GM19238 (cell line): ENCODE measurements at regions not wholly inside any gene's neighbourhood (a gene's known extent, or its start where the extent isn't known, plus 50 kb on each side); places are given as distances from the start of the nearest gene placed in this dataset.
"Not testable (repeated sequence)": the region's sequence is repeated elsewhere in the genome, so short reads cannot be mapped to it uniquely, and the experiment has no call there.

ENCODE experiments used
- DNase-seq: peaks from one replicate; pipeline ENCODE4 v3.0.0; 2011; ENCODE audit warnings: low spot score; ENCODE audit not compliant: insufficient read length

DNA sequence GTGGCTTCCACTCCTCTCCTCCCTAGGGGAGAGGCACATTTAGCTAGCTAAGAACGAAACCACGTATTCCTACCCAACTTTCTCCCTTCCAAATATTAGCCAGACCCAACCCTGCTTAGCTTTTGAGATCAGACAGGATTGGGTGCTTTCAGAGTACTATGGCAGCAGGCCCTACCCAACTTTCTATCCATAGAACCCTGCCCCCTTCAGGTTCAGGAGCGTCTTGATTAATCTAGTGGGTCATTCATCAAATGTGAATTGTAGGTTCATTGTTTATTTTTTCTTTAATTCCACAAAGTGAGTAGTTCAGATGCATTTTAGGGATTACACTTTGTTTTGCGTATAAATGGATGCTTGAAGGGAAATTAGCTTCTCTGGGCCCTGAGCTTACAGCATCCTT, 188.3 kb downstream of the MIB1 start:
- no peak for DNase-seq

DNA sequence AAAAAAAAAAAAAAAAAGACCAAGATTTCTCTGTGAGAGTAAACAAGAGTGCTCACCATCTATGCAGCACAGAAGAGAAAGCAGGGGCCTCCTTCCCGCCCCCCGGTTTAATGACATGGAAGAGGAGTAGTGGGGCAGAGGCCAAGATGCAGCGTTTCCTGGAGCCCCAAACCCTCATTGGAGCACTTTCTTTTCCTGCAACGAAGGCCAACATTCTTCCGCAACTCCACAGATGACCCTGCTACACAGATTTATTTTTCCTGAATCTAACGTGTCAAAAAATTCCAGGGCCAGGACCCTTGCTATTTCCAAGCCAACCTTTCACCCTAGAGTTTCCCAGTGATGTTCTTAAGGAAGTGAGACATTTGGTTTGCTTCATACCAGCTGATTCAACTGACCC, 189.6 kb downstream of the MIB1 start:
- DNase-seq = no peak

DNA sequence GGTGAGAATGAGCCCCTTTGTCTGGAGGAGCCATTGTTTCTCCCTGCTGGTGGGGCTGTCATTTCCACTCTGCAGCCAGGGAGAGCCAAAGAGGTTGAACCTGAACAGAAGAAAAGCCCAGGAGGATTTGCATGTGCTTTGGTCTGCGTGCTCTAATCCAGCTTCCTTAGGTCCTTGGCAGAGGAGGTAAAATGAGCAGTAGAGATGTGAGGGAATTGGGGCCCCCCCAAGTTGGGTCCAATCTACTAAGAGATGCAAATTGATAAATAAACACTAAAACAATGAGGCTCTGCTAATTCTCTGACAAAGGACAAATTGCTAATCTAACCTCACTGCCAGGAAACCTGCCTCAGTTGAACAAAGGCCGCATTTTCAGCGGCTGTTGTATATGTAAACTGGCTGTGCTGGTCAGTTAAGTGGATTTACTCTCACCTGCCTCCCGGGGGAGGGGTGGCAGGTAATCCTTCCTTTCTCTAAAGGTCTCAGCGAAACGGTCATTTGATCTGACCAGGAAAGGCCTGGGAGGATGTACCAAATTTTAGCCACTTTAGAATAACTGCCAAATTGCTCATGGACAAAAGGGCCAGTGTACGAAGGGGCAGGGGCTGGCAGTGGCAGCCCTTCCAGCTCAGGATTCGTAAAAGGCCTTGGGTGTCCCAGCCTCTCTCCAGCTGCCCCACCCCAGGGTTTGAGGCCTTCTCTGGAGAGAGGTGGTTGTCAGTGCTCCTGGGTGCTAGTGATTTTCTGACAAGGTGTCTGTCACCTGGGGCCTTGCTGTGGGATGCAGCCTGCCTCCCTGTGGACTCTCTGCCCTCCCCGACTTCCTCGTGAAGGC, 193.6 kb downstream of the MIB1 start:
- no peak for DNase-seq

DNA sequence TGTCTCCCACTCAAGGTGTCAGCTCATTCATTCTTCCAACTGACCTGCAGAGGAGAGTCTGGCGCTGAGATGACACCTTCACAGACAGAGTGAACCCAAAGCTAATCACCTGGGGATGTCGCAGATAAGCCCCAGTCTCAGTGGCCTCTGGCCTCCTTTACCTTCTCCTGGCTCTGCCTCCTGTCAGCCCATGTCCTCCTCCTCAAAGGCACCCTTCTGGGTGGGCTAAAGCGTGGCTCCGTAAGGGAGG, 194.1 kb downstream of the MIB1 start:
- DNase-seq = no peak

DNA sequence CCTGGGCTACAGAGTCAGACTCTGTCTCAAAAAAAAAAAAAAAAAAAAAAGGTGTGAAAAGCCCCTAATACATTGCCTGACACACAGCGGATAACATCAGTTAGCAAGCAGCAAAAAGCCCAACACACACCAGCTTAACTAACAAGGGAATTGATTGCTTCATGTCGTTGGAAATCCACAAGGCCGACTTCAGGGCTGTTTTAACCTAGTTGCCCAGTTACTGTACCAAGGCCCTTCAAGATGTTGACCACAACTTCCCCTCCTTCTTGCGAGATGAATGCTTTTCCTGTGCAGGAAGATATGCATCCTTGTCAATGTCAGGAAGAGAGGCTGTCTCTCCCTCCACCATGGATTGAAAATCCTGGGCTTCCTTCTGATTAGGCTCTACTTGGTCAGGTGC, 202.9 kb downstream of the MIB1 start:
- no peak for DNase-seq

DNA sequence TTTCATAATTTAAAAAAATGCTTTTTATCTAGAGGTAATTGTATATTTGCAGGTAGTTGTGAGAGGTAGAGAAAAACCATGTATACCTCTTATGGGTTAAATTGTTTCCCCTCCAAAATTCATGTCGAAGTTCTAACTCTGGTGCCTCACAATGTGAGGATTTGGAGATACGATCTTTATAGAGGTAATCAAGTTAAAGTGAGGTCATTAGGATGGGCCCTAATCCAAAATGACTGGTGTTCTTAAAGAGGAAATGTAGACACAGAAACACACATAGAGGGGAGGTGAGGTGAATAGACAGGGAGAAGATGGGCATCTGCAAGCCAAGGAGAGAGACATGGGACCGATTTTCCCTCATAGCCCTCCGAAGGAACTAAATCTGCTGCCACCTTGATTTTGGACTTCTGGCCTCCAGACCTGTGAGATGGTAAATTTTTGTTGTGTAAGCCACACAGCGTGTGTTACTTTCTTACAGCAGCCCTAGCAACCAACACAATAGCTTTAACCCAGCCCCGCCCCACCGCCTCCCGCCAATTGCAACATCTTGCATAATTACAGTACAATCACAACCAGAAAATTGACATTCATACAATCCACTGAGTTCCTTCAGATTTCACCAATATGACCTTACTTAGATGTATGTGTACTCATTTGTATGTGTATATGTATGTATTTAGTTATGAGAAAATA, 208.9 kb downstream of the MIB1 start:
- DNase-seq = no peak

DNA sequence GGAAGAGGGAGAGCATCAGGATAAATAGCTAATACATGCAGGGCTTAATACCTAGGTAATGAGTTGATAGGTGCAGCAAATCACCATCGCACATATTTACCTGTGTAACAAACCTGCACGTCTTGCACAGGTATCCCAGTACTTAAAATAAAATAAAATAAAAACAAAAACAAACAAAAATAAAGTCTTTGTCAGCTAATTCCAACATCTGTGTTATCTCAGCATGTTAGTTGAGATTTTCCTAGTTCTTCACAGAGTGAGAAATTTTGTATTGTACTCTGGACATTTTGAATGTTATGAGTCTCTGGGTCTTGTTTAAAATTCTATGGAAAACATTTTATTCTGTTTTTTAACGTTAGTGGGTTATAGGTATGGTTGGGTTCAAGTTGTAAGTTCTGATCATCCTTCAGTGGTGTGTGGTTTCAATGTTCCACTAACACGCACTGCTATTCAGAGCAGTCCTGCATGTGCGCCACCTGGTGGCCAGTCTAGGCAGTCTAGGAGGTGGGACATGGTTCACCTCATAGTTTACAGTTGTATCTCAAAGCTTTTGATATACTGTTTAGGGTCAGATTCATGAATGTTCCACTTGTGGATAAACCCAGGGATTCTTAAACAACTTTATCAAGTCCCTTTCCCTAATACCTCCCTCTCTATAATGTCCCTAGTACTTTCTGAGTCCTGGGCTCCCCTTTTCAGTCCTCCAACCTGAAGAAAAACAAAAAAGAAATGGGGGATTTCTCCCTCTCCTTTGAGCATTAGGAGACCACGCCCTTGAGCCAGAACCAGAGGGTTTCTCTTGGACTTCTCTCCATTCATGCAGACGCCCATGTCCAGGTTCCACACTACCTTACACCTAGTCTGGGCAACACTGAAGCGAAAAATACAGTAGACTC, 213.4 kb upstream of the GATA6 start:
- DNase-seq = peak; percentile 40

DNA sequence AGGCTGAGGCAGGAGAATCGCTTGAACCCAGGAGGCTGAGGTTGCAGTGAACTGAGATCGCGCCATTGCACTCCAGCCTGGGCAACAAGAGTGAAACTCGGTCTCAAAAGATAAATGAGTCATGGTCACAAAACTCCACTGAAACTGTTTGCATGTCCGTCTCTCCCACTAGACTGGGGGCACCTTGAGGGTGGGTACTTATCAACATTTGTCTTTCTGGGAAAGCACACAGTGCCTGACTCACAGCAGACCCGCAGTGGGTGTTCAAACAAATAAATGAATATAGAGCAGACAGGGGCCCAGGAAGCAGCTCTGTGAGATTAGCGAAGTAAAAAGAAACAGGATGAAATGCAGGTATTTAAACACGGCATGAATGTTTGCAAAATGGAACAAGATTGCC, 211.1 kb upstream of the GATA6 start:
- DNase-seq = no peak

DNA sequence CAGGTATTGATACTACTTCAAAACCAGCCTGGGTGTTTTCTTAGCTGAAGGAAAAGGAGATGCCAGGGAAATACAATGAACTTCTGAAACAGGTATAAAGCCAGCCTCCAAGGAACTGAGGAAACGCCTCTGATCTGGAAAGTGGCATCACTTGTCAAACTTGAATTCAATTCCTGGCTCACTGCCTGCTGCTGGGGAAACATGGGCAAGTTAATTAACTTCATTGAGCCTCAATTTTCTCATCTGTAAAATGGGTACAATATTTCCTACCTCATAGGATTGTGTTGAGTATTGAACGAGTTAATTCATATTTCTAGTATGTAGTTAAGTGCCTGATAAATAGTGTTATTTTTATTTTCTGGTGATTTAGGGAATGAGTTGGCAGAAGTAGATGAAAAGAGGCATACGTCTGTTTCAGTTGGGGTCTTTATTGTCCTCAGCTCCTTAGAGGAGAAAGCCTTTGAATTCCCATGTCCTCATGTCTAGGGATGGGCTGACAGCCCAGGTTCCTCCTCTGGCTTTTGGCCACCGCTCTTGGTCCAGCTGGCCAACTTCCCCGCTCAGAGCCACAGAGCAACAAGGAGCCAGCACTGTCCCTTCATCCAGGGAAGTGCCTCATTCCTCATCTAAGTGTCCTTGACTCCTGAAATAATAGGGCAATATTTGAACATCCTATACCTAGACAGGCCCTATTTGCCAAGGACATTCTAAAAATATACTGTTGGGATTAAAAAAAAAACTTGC, 210.5 kb upstream of the GATA6 start:
- no peak for DNase-seq

DNA sequence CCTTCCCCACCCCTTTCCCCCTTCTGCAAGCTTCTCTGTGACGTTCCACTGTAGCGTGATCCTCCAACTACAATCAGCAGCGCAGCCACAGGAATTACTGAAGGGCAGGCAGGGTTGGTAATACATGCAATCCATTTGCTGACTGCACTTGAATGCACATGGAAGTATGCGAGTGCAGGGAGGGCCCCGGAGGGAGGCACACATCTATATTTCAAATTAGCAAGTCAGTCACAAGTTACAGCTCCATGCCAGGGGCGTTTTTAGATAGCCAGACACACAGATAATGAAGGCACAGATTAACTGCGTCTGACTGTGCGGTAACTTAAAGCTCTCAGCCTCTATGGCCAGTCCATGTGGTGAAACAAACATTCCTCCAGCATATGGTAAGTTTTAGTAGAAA, 209.2 kb upstream of the GATA6 start:
- DNase-seq = no peak

DNA sequence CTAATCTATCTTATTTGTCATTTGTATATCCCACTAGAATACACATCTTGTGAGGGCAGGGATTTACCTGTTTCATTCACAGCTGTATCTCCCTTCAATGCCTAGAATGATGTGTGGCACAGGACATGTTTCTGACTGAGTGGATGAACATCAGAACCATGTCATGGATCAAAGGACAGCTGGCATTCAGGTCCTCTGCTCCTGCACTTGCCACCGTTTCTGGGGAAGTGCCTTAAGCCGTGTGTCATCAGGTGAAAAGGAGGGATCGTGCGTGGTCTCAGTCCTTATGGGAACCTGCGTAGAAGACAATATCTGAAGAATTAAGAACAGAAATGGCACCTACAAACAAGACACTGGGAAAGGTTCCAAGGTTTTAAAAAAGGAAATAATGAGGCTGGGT, 206.1 kb upstream of the GATA6 start:
- no peak for DNase-seq

DNA sequence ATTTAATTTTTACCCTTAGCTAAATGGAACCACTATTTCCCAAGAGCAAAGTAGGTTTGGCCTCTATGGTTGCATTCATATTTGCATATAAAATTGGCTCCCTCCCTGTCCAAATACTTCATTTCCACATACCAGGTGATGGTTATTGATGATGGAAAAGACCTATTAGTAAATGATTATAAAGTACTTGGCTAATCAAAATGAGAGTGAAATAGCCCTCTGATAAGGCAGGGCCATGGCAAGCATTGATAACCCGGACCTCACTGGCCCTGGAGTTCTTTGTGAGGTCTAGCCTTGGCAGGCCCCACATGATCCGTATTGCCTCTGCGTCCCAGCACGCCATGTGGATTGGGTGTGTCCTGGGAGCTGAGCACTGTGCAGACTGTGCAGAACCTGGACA, 201.1 kb upstream of the GATA6 start:
- no peak for DNase-seq

DNA sequence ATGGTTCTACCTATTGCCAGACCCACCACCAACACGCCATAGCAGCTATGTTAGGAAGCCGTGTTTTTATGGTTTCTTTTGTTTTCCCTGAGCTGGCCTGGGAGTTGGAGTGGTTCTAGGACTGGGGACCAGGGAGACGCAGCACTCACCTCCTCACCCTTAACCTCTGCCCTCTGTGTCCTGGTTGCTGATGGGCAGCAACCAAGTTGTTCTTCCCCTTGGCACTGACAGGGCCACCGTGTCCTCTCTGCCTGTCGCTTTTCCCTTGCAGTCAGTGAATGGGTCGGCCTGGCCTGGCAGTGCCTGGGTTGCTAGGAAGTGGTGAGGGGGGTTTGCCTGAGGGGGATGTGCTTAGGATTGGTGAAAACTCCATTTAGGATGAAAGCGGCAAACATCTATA, 197.1 kb upstream of the GATA6 start:
- no peak for DNase-seq

DNA sequence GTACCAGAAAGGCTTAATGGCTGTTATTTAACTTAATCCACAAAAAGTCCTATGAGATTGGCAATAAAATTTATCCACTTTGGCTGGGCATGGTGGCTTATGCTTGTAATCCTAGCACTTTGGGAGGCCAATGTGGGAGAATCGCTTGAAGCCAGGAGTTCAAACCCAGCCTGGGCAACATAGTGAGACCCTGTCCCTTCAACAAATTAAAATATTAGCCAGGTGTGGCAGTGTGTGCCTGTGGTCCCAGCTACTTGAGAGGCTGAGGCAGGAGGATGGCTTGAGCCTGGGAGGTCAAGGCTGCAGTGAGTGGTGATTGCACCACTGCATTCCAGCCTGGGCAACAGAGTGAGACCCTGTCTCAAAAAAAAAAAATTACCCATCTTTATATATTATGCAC, 193.4 kb upstream of the GATA6 start:
- DNase-seq = not testable (repeated sequence)

DNA sequence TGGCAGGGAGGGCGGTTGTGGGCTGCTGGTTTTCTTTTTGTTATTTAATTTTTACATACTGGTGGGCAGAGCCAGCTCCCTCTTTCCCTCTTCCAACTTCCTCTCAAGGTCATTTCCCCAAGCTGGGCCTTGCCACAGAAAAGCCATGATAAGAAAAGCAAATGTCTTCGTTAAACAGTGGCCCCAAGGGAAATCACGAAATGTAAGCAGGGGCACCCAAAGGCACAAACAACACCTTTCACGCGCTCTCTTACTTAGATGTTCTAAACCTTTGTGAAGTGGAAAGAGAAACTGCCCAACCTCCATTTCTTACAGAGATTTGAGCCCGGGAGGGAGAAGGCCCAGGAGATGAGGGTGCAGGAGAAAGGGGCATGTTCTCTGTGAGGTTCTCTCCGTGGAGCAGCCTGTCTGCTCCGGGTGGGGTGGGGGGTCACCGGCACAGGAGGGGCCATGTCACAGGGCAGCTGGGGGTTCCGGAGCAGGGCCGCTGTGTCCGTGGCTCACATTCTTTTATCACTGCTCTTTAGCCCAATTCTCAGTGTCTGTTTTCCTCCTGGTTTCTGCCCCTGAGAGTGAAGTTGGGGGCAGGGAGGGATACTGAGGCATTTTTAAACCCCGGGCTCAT, 190.7 kb upstream of the GATA6 start:
- no peak for DNase-seq

DNA sequence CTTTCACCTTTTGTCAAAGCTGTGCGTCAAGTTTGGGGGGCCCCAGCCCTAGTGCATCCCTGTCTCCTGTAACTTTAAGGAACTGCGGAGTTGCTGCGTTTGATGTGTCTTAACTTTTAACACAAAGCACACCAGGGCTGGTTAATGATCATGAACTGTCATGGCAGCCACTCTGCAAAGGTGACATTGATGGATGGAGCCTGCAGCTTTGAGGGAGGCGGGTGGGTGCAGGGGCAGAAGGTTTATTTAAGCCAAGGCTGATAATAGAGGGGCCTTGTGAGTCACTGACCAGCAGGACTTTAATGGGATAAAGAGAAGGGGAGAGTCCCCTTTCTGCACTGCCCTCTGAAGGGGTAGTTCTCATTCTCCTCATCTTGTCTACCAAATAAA, 190.2 kb upstream of the GATA6 start:
- DNase-seq = no peak

DNA sequence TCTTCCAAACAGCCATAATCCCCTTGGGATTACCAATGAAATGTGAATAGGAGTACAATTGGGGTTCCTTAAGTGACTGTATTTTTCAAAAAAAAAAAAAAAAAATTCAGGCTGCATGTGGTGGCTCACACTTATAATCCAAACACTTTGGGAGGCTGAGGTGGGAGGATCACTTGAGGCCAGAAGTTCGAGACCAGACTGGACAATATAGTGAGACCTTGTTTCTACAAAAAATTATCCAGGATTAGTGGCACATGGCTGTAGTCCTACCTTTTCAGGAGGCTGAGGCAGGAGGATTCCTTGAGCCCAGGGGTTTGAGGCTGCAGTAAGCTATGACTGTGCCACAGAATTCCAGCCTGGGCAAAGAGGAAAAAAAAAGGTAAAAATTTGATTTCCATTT, 189.6 kb upstream of the GATA6 start:
- no peak for DNase-seq

DNA sequence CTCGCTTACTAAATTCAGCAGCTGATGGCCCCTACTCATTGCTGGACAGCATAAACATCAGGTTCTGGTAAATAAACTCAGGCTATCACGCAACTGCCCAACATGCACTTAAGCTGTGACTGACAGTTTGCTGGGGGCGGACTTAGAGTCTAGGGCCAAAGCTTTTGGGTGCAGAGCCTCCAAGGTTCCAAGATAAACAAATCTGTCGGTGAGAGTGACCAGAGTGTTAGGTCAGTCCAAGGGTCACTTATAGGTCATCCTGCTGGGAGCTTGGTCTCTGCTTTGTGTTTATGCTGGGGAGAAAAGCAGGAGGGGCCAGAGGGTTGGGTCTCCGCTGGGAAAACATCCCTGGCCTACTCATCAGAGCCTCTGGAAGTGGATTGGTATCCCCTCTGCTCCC, 188.6 kb upstream of the GATA6 start:
- DNase-seq = no peak

DNA sequence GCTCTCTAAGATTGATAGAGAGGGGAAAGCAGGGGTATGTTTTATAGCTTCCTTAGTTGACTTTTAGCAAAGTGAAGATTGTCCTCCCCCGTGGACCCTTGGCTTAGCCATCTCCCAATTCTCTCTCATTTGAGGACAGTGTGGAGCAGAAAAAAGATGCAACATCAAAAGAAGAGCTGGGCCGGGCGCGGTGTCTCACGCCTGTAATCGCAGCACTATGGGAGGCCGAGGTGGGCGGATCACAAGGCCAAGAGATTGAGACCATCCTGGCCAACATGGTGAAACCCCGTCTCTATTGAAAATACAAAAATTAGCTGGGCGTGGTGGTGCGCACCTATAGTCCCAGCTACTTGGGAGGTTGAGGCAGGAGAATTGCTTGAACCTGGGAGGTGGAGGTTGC, 187.9 kb upstream of the GATA6 start:
- not testable (repeated sequence) for DNase-seq

DNA sequence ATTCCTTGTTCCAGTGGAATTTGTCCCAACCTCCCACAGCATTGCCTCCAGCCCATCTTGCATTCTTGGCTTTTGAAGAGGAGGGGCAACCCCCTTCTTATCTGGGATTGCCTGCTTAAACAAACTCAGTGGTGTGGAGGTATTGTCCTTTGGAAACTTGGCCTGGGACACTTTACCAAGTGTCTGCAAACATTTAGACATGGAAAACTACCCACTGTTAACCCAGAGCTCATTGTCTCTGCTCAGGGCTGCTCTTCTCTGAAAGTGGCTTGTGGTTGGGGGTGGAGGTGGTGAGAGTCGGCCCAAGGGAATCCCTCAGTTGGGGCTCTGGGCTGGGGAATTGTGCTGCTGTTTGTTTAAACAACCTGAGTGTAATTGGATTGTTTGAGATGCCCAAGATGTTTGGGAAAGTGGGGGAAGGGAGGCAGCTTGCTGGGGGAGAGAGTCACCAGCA, 178.3 kb upstream of the GATA6 start:
- DNase-seq = no peak

DNA sequence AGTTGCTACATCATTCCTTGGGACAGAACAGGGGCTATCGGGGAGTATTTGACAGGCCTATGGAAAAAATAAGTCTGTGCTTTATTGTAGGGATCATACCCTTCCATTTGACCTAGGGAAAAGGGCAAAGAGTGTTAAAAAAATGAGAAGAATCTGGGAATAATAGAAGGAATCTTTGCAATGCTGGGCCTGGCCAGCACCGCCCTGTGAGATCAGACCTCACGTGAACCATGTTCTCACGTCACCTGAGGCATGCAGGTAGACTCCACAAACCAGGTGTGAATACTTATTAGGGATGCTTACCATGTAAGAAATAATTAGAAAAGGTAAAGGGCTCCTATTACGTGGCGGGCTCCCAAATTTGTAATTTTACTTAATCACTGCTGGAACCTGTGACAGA, 177.5 kb upstream of the GATA6 start:
- no peak for DNase-seq
